Neural progenitor cell (in vitro differentiated cells): ENCODE measurements at regions not wholly inside any gene's neighbourhood (a gene's known extent, or its start where the extent isn't known, plus 50 kb on each side); places are given as distances from the start of the nearest gene placed in this dataset.

ENCODE experiments used
- DNase-seq: peaks from one replicate; pipeline ENCODE4 v3.0.0-alpha.2; 2016; ENCODE audit warnings: low spot score
- H2AFZ ChIP-seq: fragments of 200-600 bp; sonication (generic); replicated peaks from 2 replicates; pipeline ENCODE4 v1.6.1; 2016; ENCODE audit warnings: antibody characterized with exemption
- H3F3A ChIP-seq: fragments of 200-600 bp; sonication (generic); 2 replicates; pipeline ENCODE4 v1.6.1; 2016; ENCODE audit warnings: antibody characterized with exemption, low read depth
- H3K27ac ChIP-seq: fragments of 200-600 bp; sonication (generic); 2 replicates; pipeline ENCODE4 v1.5.1; 2016; ENCODE audit warnings: mild to moderate bottlenecking
- H3K27me3 ChIP-seq: fragments of 200-600 bp; sonication (generic); 2 replicates; pipeline ENCODE4 v1.6.1; 2016; ENCODE audit warnings: mild to moderate bottlenecking, moderate library complexity
- H3K36me3 ChIP-seq: fragments of 200-600 bp; sonication (generic); 2 replicates; pipeline ENCODE4 v1.5.1; 2016
- H3K4me1 ChIP-seq: fragments of 200-600 bp; sonication (generic); 2 replicates; pipeline ENCODE4 v1.6.1; 2016; ENCODE audit warnings: mixed run types
- H3K4me2 ChIP-seq: fragments of 200-600 bp; sonication (generic); 2 replicates; pipeline ENCODE4 v1.6.1; 2016
- H3K4me3 ChIP-seq: fragments of 200-600 bp; sonication (generic); 2 replicates; pipeline ENCODE4 v1.5.1; 2016
- H3K79me2 ChIP-seq: fragments of 200-600 bp; sonication (generic); 2 replicates; pipeline ENCODE4 v1.6.1; 2016; ENCODE audit warnings: low read depth
- H3K9ac ChIP-seq: fragments of 200-600 bp; sonication (generic); 2 replicates; pipeline ENCODE4 v1.6.1; 2016
- H3K9me3 ChIP-seq: fragments of 200-600 bp; sonication (generic); 2 replicates; pipeline ENCODE4 v1.5.1; 2016; ENCODE audit warnings: low read depth
- H4K20me1 ChIP-seq: fragments of 200-600 bp; sonication (generic); 2 replicates; pipeline ENCODE4 v1.6.1; 2016; ENCODE audit warnings: low read depth
- H3K27ac Mint-ChIP-seq: 3 replicates; pipeline ENCODE4 v1.8.0; 2021; ENCODE audit warnings: mixed read lengths
- H3K27me3 Mint-ChIP-seq: 2 replicates; pipeline ENCODE4 v1.8.0; 2022; ENCODE audit warnings: low read depth, mild to moderate bottlenecking, inconsistent platforms, moderate library complexity, mixed read lengths; ENCODE audit not compliant: insufficient read depth
- H3K36me3 Mint-ChIP-seq: 3 replicates; pipeline ENCODE4 v1.8.0; 2021; ENCODE audit warnings: mixed read lengths
- H3K4me1 Mint-ChIP-seq: 3 replicates; pipeline ENCODE4 v1.8.0; 2021; ENCODE audit warnings: mixed read lengths
- H3K4me3 Mint-ChIP-seq: 3 replicates; pipeline ENCODE4 v1.8.0; 2021; ENCODE audit warnings: mild to moderate bottlenecking, moderate library complexity, mixed read lengths
- H3K9me3 Mint-ChIP-seq: 3 replicates; pipeline ENCODE4 v1.8.0; 2020; ENCODE audit warnings: mixed read lengths
- CTCF ChIP-seq: fragments of 200-600 bp; sonication (generic); IDR thresholded peaks from 2 replicates; pipeline ENCODE4 v1.5.1; 2017; ENCODE audit warnings: antibody characterized with exemption, mild to moderate bottlenecking
- EZH2 ChIP-seq: fragments of 200-600 bp; sonication (generic); IDR thresholded peaks from 2 replicates; pipeline ENCODE4 v1.6.1; 2017; ENCODE audit warnings: antibody characterized with exemption, mild to moderate bottlenecking, moderate library complexity
- EZH2phosphoT487 ChIP-seq: fragments of 200-600 bp; sonication (generic); IDR thresholded peaks from 2 replicates; pipeline ENCODE4 v1.6.1; 2017; ENCODE audit warnings: antibody characterized with exemption

GRCh38 chr4:130808492-130808891 is 1712.5 kb downstream of the C4orf33 start:
- TF ChIP-seq EZH2phosphoT487, result no peak
- TF ChIP-seq EZH2, result no peak
- TF ChIP-seq CTCF, result peak; percentile 71
- H3K4me3 Mint-ChIP-seq, result no peak overlapping the region

GRCh38 chr4:130812117-130812765 is 1716.3 kb downstream of the C4orf33 start:
- TF ChIP-seq EZH2, result no peak
- TF ChIP-seq EZH2phosphoT487, result no peak
- TF ChIP-seq CTCF, result no peak
- Mint-ChIP-seq H3K4me1 (peaks cover 7% of the 10 kb centered on the region), H3K4me3 (no peak overlapping the region), H3K27me3 (peaks cover 2% of the 10 kb centered on the region), H3K27ac (no peak overlapping the region), H3K36me3 (no peaks in the 10 kb centered on the region), H3K9me3 (peaks cover 12% of the 10 kb centered on the region)
- Histone ChIP-seq H3K9ac (no peak overlapping the region), H4K20me1 (no peaks in the 10 kb centered on the region), H3F3A (no peaks in the 10 kb centered on the region), H3K27me3 (no peaks in the 10 kb centered on the region), H3K4me3 (no peak overlapping the region), H3K4me2 (no peak overlapping the region), H3K27ac (no peak overlapping the region), H3K79me2 (no peaks in the 10 kb centered on the region), H3K4me1 (no peaks in the 10 kb centered on the region), H3K9me3 (no peaks in the 10 kb centered on the region), H2AFZ (no peak overlapping the region), H3K36me3 (no peaks in the 10 kb centered on the region)
- no peak for DNase-seq

More at GRCh38 chr4:130808492-130808891, 1712.5 kb downstream of the C4orf33 start:
- Mint-ChIP-seq H3K4me1 (peaks cover 7% of the 10 kb centered on the region), H3K27me3 (peaks cover 2% of the 10 kb centered on the region), H3K9me3 (peaks cover 12% of the 10 kb centered on the region), H3K27ac (no peak overlapping the region), H3K36me3 (no peaks in the 10 kb centered on the region)
- no peaks in the 10 kb centered on the region for H3K79me2 ChIP-seq
- H3K9ac ChIP-seq, result no peak overlapping the region
- H3K27ac ChIP-seq, result no peak overlapping the region
- H2AFZ ChIP-seq, result peak overlapping the region; percentile 67
- H4K20me1 ChIP-seq, result no peaks in the 10 kb centered on the region
- H3F3A ChIP-seq, result no peaks in the 10 kb centered on the region
- H3K4me2 ChIP-seq, result no peak overlapping the region
- H3K27me3 ChIP-seq, result no peaks in the 10 kb centered on the region
- DNase-seq, result peak; percentile 31
- no peak overlapping the region for H3K4me3 ChIP-seq
- no peaks in the 10 kb centered on the region for H3K36me3 ChIP-seq
- H3K9me3 ChIP-seq, result no peaks in the 10 kb centered on the region
- H3K4me1 ChIP-seq, result no peaks in the 10 kb centered on the region

GRCh38 chr4:130814896-130815295 is 1718.9 kb downstream of the C4orf33 start:
- Mint-ChIP-seq H3K27me3 (peaks cover 2% of the 10 kb centered on the region), H3K4me1 (peaks cover 7% of the 10 kb centered on the region), H3K27ac (no peak overlapping the region), H3K4me3 (no peak overlapping the region), H3K36me3 (no peaks in the 10 kb centered on the region), H3K9me3 (peaks cover 12% of the 10 kb centered on the region)
- H3K4me3 ChIP-seq, result no peak overlapping the region
- H3K79me2 ChIP-seq, result no peaks in the 10 kb centered on the region
- no peaks in the 10 kb centered on the region for H3F3A ChIP-seq
- DNase-seq, result no peak
- H2AFZ ChIP-seq, result no peak overlapping the region
- H3K36me3 ChIP-seq, result no peaks in the 10 kb centered on the region
- no peaks in the 10 kb centered on the region for H3K27me3 ChIP-seq
- no peak overlapping the region for H3K27ac ChIP-seq
- no peaks in the 10 kb centered on the region for H3K4me1 ChIP-seq
- no peak overlapping the region for H3K9ac ChIP-seq
- H3K9me3 ChIP-seq, result no peaks in the 10 kb centered on the region
- no peaks in the 10 kb centered on the region for H4K20me1 ChIP-seq
- no peak for TF ChIP-seq CTCF
- TF ChIP-seq EZH2, result no peak
- no peak for TF ChIP-seq EZH2phosphoT487
- no peak overlapping the region for H3K4me2 ChIP-seq
